WTC11 (cell line): ENCODE measurements at regions not wholly inside any gene's neighbourhood (a gene's known extent, or its start where the extent isn't known, plus 50 kb on each side); places are given as distances from the start of the nearest gene placed in this dataset.

Experiments
- ATAC-seq: fragments of 200-7000 bp; cut with Tn5 transposase; 2 replicates; pipeline ENCODE4 v1.10.0; 2021; ENCODE audit warnings: mild to moderate bottlenecking, moderate library complexity
- CTCF ChIA-PET: fragments of 300-600 bp; sonication (Branson Sonifier 250); formaldehyde crosslinking; loops from one replicate; lab custom pipeline; 2021; ENCODE audit warnings: antibody characterized with exemption; lab: Charles Lee
- POLR2A ChIA-PET: fragments of 350-600 bp; sonication (Branson Sonifier 250); formaldehyde crosslinking; loops from one replicate; lab custom pipeline; 2021; ENCODE audit warnings: antibody characterized with exemption; lab: Charles Lee
- DNase-seq: peaks from one replicate; pipeline ENCODE4 v3.0.0; 2021; ENCODE audit warnings: low spot score
- H3K27ac Mint-ChIP-seq: 2 replicates; pipeline ENCODE4 v1.8.0; 2021; ENCODE audit warnings: mixed read lengths
- H3K27me3 Mint-ChIP-seq: 2 replicates; pipeline ENCODE4 v1.8.0; 2021; ENCODE audit warnings: low read depth, mild to moderate bottlenecking, moderate library complexity, mixed read lengths
- H3K36me3 Mint-ChIP-seq: 2 replicates; pipeline ENCODE4 v1.8.0; 2021; ENCODE audit warnings: mixed read lengths
- H3K4me1 Mint-ChIP-seq: 2 replicates; pipeline ENCODE4 v1.8.0; 2022; ENCODE audit warnings: mixed read lengths
- H3K4me3 Mint-ChIP-seq: 2 replicates; pipeline ENCODE4 v1.8.0; 2021; ENCODE audit warnings: mild to moderate bottlenecking, moderate library complexity, mixed read lengths
- H3K9me3 Mint-ChIP-seq: 2 replicates; pipeline ENCODE4 v1.8.0; 2021; ENCODE audit warnings: mixed read lengths
- CREB1 ChIP-seq: sonication (generic); formaldehyde crosslinking; IDR thresholded peaks from 2 replicates; pipeline ENCODE4 v1.8.0; 2023; ENCODE audit warnings: mild to moderate bottlenecking, missing genetic modification reagents
- ERG ChIP-seq: fragments of 250-450 bp; sonication (Bioruptor Pico); IDR thresholded peaks from 2 replicates; pipeline ENCODE4 v1.8.0; 2021; ENCODE audit warnings: mild to moderate bottlenecking
- ETV6 ChIP-seq: sonication (generic); formaldehyde crosslinking; IDR thresholded peaks from 2 replicates; pipeline ENCODE4 v1.8.1; 2022; ENCODE audit warnings: mild to moderate bottlenecking, missing genetic modification reagents
- IRF1 ChIP-seq: sonication (generic); formaldehyde crosslinking; IDR thresholded peaks from 2 replicates; pipeline ENCODE4 v1.8.0; 2023; ENCODE audit warnings: missing genetic modification reagents
- JAZF1 ChIP-seq: fragments of 250-450 bp; sonication (Bioruptor Pico); IDR thresholded peaks from 2 replicates; pipeline ENCODE4 v1.9.0; 2021; ENCODE audit warnings: moderate library complexity, mild to moderate bottlenecking, inconsistent platforms
- JUN ChIP-seq: sonication (generic); formaldehyde crosslinking; IDR thresholded peaks from 2 replicates; pipeline ENCODE4 v1.8.0; 2023; ENCODE audit warnings: mild to moderate bottlenecking, missing genetic modification reagents
- KAT7 ChIP-seq: sonication (generic); formaldehyde crosslinking; IDR thresholded peaks from 2 replicates; pipeline ENCODE4 v1.8.1; 2023; ENCODE audit warnings: missing genetic modification reagents, mild to moderate bottlenecking, borderline replicate concordance
- MYBL2 ChIP-seq: sonication (generic); formaldehyde crosslinking; IDR thresholded peaks from 2 replicates; pipeline ENCODE4 v1.8.1; 2023; ENCODE audit warnings: mild to moderate bottlenecking, moderate library complexity, missing genetic modification reagents
- NFYB ChIP-seq: sonication (generic); formaldehyde crosslinking; conservative IDR thresholded peaks from 2 replicates; pipeline ENCODE4 v1.8.0; 2022; ENCODE audit warnings: low read depth, missing genetic modification reagents
- OVOL2 ChIP-seq: fragments of 250-450 bp; sonication (Bioruptor Pico); IDR thresholded peaks from 2 replicates; pipeline ENCODE4 v1.9.0; 2021; ENCODE audit warnings: mild to moderate bottlenecking, borderline replicate concordance
- PRRX2 ChIP-seq: fragments of 250-450 bp; sonication (Bioruptor Pico); IDR thresholded peaks from 2 replicates; pipeline ENCODE4 v1.8.0; 2021; ENCODE audit warnings: mild to moderate bottlenecking
- RELA ChIP-seq: sonication (generic); formaldehyde crosslinking; IDR thresholded peaks from 2 replicates; pipeline ENCODE4 v1.8.1; 2022; ENCODE audit warnings: missing genetic modification reagents, mild to moderate bottlenecking, borderline replicate concordance
- SMAD3 ChIP-seq: sonication (generic); formaldehyde crosslinking; IDR thresholded peaks from 2 replicates; pipeline ENCODE4 v1.8.0; 2022; ENCODE audit warnings: missing genetic modification reagents, mild to moderate bottlenecking, borderline replicate concordance
- SOX15 ChIP-seq: fragments of 250-450 bp; sonication (Bioruptor Pico); IDR thresholded peaks from 2 replicates; pipeline ENCODE4 v1.9.0; 2021; ENCODE audit warnings: mild to moderate bottlenecking
- USF1 ChIP-seq: sonication (generic); formaldehyde crosslinking; IDR thresholded peaks from 2 replicates; pipeline ENCODE4 v1.8.0; 2022; ENCODE audit warnings: mild to moderate bottlenecking, missing genetic modification reagents
- ZNF219 ChIP-seq: sonication (generic); formaldehyde crosslinking; IDR thresholded peaks from 2 replicates; pipeline ENCODE4 v1.8.0; 2023; ENCODE audit warnings: missing genetic modification reagents, mild to moderate bottlenecking, borderline replicate concordance
- ZNF281 ChIP-seq: sonication (generic); formaldehyde crosslinking; IDR thresholded peaks from 2 replicates; pipeline ENCODE4 v1.8.0; 2023; ENCODE audit warnings: mild to moderate bottlenecking, missing genetic modification reagents
- ZNF416 ChIP-seq: fragments of 250-450 bp; sonication (Bioruptor Pico); IDR thresholded peaks from 2 replicates; pipeline ENCODE4 v1.9.0; 2021; ENCODE audit warnings: mild to moderate bottlenecking, inconsistent platforms
- ZNF423 ChIP-seq: fragments of 250-450 bp; sonication (Bioruptor Pico); IDR thresholded peaks from 2 replicates; pipeline ENCODE4 v2.1.2; 2022; ENCODE audit warnings: mild to moderate bottlenecking, moderate library complexity
- TF ChIP-seq, protein P1 (sequence below): sonication (generic); formaldehyde crosslinking; IDR thresholded peaks from 2 replicates; pipeline ENCODE4 v1.8.1; 2022; ENCODE audit warnings: mild to moderate bottlenecking, moderate library complexity, missing genetic modification reagents
- TF ChIP-seq, protein P2 (sequence below): fragments of 200-600 bp; IDR thresholded peaks from 2 replicates; pipeline ENCODE4 v1.8.0; 2022; ENCODE audit warnings: antibody characterized with exemption

DNA sequence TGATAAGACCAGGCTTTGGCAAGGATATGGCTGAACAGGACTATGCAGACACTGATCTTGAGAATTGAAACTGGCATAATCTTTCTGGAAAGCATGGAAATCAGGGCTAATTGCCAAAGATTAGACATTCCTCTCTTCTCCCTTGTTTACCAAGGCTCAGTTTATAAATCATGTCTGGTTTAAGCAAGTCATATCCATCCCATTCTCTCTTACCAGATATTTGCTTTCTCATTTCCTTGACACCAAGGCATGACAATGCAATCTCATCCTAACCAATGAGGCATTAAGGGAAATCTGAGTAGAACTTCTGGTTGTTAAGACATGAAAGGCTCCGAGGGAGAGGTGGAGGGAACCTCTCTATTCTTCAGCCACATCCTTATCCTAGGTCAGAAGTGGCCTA, 110.3 kb upstream of the CEP85L start:
- Mint-ChIP-seq H3K4me1 (no peaks in the 10 kb centered on the region), H3K9me3 (no peaks in the 10 kb centered on the region), H3K4me3 (no peak overlapping the region)
- CTCF ChIA-PET, result interaction anchor here (0.7 kb wide), 1 partner anchor 39 kb away, joined by 5 read pairs; no protein-coding TSS in a partner anchor
- no peak for TF ChIP-seq OVOL2 (CRISPR knock-in tag)
- no peak for TF ChIP-seq ZNF423 (CRISPR knock-in tag)
- no peak for TF ChIP-seq NFYB (CRISPR knock-in tag)
- TF ChIP-seq, protein P1, sequence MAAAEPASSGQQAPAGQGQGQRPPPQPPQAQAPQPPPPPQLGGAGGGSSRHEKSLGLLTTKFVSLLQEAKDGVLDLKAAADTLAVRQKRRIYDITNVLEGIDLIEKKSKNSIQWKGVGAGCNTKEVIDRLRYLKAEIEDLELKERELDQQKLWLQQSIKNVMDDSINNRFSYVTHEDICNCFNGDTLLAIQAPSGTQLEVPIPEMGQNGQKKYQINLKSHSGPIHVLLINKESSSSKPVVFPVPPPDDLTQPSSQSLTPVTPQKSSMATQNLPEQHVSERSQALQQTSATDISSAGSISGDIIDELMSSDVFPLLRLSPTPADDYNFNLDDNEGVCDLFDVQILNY, result no peak
- TF ChIP-seq, protein P2, sequence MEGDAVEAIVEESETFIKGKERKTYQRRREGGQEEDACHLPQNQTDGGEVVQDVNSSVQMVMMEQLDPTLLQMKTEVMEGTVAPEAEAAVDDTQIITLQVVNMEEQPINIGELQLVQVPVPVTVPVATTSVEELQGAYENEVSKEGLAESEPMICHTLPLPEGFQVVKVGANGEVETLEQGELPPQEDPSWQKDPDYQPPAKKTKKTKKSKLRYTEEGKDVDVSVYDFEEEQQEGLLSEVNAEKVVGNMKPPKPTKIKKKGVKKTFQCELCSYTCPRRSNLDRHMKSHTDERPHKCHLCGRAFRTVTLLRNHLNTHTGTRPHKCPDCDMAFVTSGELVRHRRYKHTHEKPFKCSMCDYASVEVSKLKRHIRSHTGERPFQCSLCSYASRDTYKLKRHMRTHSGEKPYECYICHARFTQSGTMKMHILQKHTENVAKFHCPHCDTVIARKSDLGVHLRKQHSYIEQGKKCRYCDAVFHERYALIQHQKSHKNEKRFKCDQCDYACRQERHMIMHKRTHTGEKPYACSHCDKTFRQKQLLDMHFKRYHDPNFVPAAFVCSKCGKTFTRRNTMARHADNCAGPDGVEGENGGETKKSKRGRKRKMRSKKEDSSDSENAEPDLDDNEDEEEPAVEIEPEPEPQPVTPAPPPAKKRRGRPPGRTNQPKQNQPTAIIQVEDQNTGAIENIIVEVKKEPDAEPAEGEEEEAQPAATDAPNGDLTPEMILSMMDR, result no peak
- no peak for TF ChIP-seq ERG (CRISPR knock-in tag)
- no peak for TF ChIP-seq KAT7
- TF ChIP-seq SMAD3, result no peak
- TF ChIP-seq, all 79 proteins: peak for 0
- no peak overlapping the region for H3K27ac Mint-ChIP-seq
- POLR2A ChIA-PET, result no interaction called here
- no peaks in the 10 kb centered on the region for H3K27me3 Mint-ChIP-seq
- DNase-seq (no peak), ATAC-seq (no peak)
- no peaks in the 10 kb centered on the region for H3K36me3 Mint-ChIP-seq

DNA sequence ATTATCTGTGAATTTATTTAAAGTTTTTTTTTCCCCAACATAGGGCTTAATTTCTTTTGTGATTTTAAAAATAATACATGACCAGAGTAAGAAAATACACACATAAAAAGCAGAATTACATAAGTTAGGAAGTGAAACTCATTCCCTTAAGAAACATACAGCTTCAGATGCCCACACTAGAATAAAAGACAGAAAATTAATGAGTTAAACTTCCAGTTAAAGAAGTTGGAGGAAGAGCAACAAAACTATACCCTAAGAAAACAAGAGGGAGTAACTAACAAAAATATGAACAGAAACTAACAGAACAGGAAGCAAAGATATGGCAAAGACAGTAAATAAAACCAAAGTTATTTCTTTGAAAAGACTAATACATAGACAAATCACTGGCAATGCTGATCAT, 107.6 kb upstream of the CEP85L start:
- Mint-ChIP-seq H3K36me3 (no peaks in the 10 kb centered on the region), H3K9me3 (no peaks in the 10 kb centered on the region), H3K4me3 (no peak overlapping the region), H3K4me1 (0 out of 2 replicates have a peak, but pooled peaks cover 3% of the 10 kb centered on the region), H3K27ac (no peak overlapping the region), H3K27me3 (no peaks in the 10 kb centered on the region; the same call in 1 of the 2 replicates)
- POLR2A ChIA-PET, result no interaction called here
- ATAC-seq, result no peak
- TF ChIP-seq RELA (CRISPR knock-in tag) (no peak), PRRX2 (CRISPR knock-in tag) (no peak), CREB1 (CRISPR knock-in tag) (no peak), SOX15 (CRISPR knock-in tag) (no peak), IRF1 (CRISPR knock-in tag) (no peak), JAZF1 (no peak), ZNF219 (CRISPR knock-in tag) (no peak), ERG (CRISPR knock-in tag) (no peak)
- CTCF ChIA-PET, result no interaction called here
- DNase-seq, result no peak

DNA sequence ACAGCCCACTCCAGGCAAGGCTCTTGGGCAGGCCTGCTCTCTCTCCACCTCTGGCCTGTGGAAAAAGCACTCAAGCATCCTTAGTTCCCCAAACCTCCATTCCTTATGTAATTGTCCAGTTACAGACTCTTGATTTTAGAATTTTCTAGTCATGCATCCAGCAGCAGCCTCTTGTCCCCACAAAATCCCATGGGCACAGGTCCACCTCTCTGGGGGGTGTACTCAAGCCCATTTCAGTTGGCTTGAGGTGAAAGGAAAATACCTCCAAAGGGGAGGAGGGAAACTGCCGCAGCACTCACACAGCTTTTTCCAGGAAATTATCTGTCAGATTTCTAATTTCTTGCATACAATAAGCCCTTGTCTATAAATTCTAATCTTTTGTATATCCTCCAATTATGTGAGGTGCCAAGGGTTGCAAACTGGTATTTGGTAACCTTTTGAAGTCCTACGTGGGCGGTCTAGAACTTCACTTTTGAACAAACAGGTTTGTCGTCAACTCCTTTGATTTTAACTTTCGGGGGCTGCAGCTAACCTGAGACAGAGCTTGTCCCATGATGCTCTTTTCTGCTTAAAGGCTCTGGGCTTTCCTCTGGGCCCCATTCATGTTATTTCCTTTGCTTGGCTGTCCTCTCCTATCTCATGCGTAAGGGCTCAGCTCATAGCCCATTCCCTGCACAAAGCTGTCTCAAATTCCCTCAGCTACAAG, 104.7 kb upstream of the CEP85L start:
- Mint-ChIP-seq H3K27me3 (no peaks in the 10 kb centered on the region; the same call in 1 of the 2 replicates), H3K27ac (no peak overlapping the region), H3K36me3 (no peaks in the 10 kb centered on the region), H3K9me3 (no peaks in the 10 kb centered on the region), H3K4me3 (no peak overlapping the region), H3K4me1 (0 out of 2 replicates have a peak, but pooled peaks cover 3% of the 10 kb centered on the region)
- POLR2A ChIA-PET, result no interaction called here
- ATAC-seq, result no peak
- no peak for DNase-seq
- CTCF ChIA-PET, result no interaction called here
- no peak for TF ChIP-seq ZNF416 (CRISPR knock-in tag)
- TF ChIP-seq MYBL2, result no peak
- no peak for TF ChIP-seq USF1 (CRISPR knock-in tag)
- no peak for TF ChIP-seq JUN (CRISPR knock-in tag)
- TF ChIP-seq ZNF281, result no peak
- TF ChIP-seq ETV6, result no peak
- TF ChIP-seq, protein P2, result no peak
